Stimulated activated CD8-positive, alpha-beta memory T cell treated with anti-CD3 and anti-CD28 coated beads, Interleukin-12 subunit alpha, Interleukin-12 subunit beta, amount 100 ng/mL, for 24 hours (primary cell): ENCODE measurements at regions not wholly inside any gene's neighbourhood (a gene's known extent, or its start where the extent isn't known, plus 50 kb on each side); places are given as distances from the start of the nearest gene placed in this dataset.

Experiments used
- DNase-seq: peaks from one replicate; pipeline ENCODE4 v3.0.0-alpha.2; 2020; ENCODE audit errors: extremely low read depth

- peak; percentile 49 for DNase-seq
Observed at GRCh38 chr21:35138665-35139381, 89.7 kb upstream of the RUNX1 start.

GRCh38 chr21:35136586-35137219 is 87.6 kb upstream of the RUNX1 start:
- DNase-seq = no peak

- no peak for DNase-seq
Observed at GRCh38 chr21:35136106-35136505, 87.0 kb upstream of the RUNX1 start.

GRCh38 chr21:35135481-35135880 is 86.4 kb upstream of the RUNX1 start:
- DNase-seq = no peak

- no peak for DNase-seq
Observed at GRCh38 chr21:35134309-35134708, 85.2 kb upstream of the RUNX1 start.

- DNase-seq = no peak
Observed at GRCh38 chr21:35128536-35128935, 79.4 kb upstream of the RUNX1 start.

- no peak for DNase-seq
Observed at GRCh38 chr21:35127851-35128250, 78.7 kb upstream of the RUNX1 start.

GRCh38 chr21:35127026-35127425 is 77.9 kb upstream of the RUNX1 start:
- no peak for DNase-seq

GRCh38 chr21:35120631-35121180 is 71.6 kb upstream of the RUNX1 start:
- no peak for DNase-seq

GRCh38 chr21:35119501-35120047 is 70.5 kb upstream of the RUNX1 start:
- no peak for DNase-seq

- no peak for DNase-seq
Observed at GRCh38 chr21:35116777-35117176, 67.7 kb upstream of the RUNX1 start.

GRCh38 chr21:35113064-35113463 is 64.0 kb upstream of the RUNX1 start:
- no peak for DNase-seq

GRCh38 chr21:35111321-35111930 is 62.3 kb upstream of the RUNX1 start:
- no peak for DNase-seq

- no peak for DNase-seq
Observed at GRCh38 chr21:35108887-35109286, 59.8 kb upstream of the RUNX1 start.

- no peak for DNase-seq
Observed at GRCh38 chr21:35107520-35107919, 58.4 kb upstream of the RUNX1 start.

- no peak for DNase-seq
Observed at GRCh38 chr21:35106246-35106835, 57.2 kb upstream of the RUNX1 start.

- no peak for DNase-seq
Observed at GRCh38 chr21:35102488-35103371, 53.6 kb upstream of the RUNX1 start.

GRCh38 chr21:35100349-35100811 is 51.3 kb upstream of the RUNX1 start:
- no peak for DNase-seq

- DNase-seq = no peak
Observed at GRCh38 chr21:35099310-35099709, 50.2 kb upstream of the RUNX1 start.
